NB4 (cell line): ENCODE measurements at regions not wholly inside any gene's neighbourhood (a gene's known extent, or its start where the extent isn't known, plus 50 kb on each side); places are given as distances from the start of the nearest gene placed in this dataset.

Experiments used
- MYC ChIP-seq: IDR thresholded peaks from 2 replicates; pipeline ENCODE4 v1.6.1; 2011; ENCODE audit warnings: low read depth, low read length
- POLR2A ChIP-seq: IDR thresholded peaks from 2 replicates; pipeline ENCODE4 v1.6.1; 2011; ENCODE audit warnings: mild to moderate bottlenecking; ENCODE audit not compliant: insufficient read length; ENCODE audit errors: extremely low read depth
- TF ChIP-seq, protein P1 (sequence below): IDR thresholded peaks from one replicate; pipeline ENCODE4 v1.5.1; 2012; ENCODE audit warnings: low read depth, low read length
- TF ChIP-seq, protein P2 (sequence below): IDR thresholded peaks from 2 replicates; pipeline ENCODE4 v1.6.1; 2011; ENCODE audit warnings: low read depth, low read length

DNA sequence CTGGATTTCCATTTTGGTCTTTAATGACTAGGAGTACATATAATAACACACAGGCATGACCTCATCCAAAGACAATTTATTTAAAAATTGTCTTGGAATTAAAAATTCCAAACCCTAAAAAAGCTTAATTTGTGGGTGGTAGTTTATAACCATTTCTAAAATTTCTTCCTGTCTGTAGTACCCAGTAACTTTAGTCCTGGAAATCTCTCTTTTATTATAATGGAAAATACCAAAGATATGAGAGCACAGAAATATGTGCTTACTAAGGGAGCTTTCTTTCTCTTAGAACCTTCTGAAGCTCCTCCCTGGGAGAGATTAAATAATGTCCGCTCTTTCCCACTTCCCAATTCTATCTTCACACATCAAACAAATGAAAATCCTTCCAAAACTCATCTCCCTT, 70.5 kb upstream of the PRL start:
- TF ChIP-seq, protein P1, sequence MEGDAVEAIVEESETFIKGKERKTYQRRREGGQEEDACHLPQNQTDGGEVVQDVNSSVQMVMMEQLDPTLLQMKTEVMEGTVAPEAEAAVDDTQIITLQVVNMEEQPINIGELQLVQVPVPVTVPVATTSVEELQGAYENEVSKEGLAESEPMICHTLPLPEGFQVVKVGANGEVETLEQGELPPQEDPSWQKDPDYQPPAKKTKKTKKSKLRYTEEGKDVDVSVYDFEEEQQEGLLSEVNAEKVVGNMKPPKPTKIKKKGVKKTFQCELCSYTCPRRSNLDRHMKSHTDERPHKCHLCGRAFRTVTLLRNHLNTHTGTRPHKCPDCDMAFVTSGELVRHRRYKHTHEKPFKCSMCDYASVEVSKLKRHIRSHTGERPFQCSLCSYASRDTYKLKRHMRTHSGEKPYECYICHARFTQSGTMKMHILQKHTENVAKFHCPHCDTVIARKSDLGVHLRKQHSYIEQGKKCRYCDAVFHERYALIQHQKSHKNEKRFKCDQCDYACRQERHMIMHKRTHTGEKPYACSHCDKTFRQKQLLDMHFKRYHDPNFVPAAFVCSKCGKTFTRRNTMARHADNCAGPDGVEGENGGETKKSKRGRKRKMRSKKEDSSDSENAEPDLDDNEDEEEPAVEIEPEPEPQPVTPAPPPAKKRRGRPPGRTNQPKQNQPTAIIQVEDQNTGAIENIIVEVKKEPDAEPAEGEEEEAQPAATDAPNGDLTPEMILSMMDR: no peak
- TF ChIP-seq, protein P2, sequence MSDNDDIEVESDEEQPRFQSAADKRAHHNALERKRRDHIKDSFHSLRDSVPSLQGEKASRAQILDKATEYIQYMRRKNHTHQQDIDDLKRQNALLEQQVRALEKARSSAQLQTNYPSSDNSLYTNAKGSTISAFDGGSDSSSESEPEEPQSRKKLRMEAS: no peak
- no peak for TF ChIP-seq POLR2A
- no peak for TF ChIP-seq MYC
